Body of pancreas (tissue), 4 donors: ENCODE measurements at regions not wholly inside any gene's neighbourhood (a gene's known extent, or its start where the extent isn't known, plus 50 kb on each side); places are given as distances from the start of the nearest gene placed in this dataset.
"Not testable (repeated sequence)": the region's sequence is repeated elsewhere in the genome, so short reads cannot be mapped to it uniquely, and the experiment has no call there.

Experiments
- CTCF ChIP-seq, 7 experiments: fragments of 450-650 bp in 4 of 7; fragments of 200-600 bp in 3 of 7; sonication (generic) in 3 of 7; IDR thresholded peaks; one replicate each; pipeline ENCODE4 v1.5.1; 2016 to 2019; ENCODE audit warnings: antibody characterized with exemption in 7 of 7
- POLR2A ChIP-seq, 3 donors: fragments of 450-650 bp; IDR thresholded peaks; one replicate each; pipeline ENCODE4 v1.6.1; 2016; ENCODE audit warnings: antibody characterized with exemption in 3 of 3, mild to moderate bottlenecking in 2 of 3

- TF ChIP-seq POLR2A, CTCF (IDR thresholded peaks at IDR 0.05): not testable (repeated sequence)
Measured at GRCh38 chr6:28626386-28626785, 100.7 kb downstream of the GPX5 start.
